K562 (cell line): ENCODE measurements at regions not wholly inside any gene's neighbourhood (a gene's known extent, or its start where the extent isn't known, plus 50 kb on each side); places are given as distances from the start of the nearest gene placed in this dataset.

Experiments used
- ATAC-seq: fragments of 200-7000 bp; cut with Tn5 transposase; 3 replicates; pipeline ENCODE4 v1.9.1; 2020; ENCODE audit warnings: moderate library complexity
- BruUV-seq: library from RNA; stranded (reverse); fragments of 400-500 nt; replicated peaks from 2 replicates; lab custom pipeline; 2021; lab: Mats Ljungman, UMichigan
- CTCF ChIA-PET: fragments of 300-600 bp; formaldehyde crosslinking; extraction: SDS; loops from one replicate; lab custom pipeline; 2021; ENCODE audit warnings: low intra/inter-chr PET ratio; lab: Yijun Ruan, JAX
- POLR2A ChIA-PET: fragments of 300-600, 350-650 bp; sonication (Branson Sonifier 250); formaldehyde crosslinking; extraction: SDS; loops from one replicate; lab custom pipeline; 2021; ENCODE audit warnings: antibody characterized with exemption, inconsistent platforms; lab: Yijun Ruan, JAX
- DNase-seq, 4 experiments: peaks; one replicate each; pipeline versions ENCODE4 v3.0.0 to v3.0.0-alpha.2; 2011 to 2018; ENCODE audit warnings: low spot score in 3 of 4, mixed read lengths in 3 of 4; ENCODE audit errors: extremely low read depth in 1 of 4
- FAIRE-seq: peaks from 2 replicates; lab custom pipeline; 2011; peaks lifted over from hg19 to GRCh38; lab: Jason Lieb, UNC
- H2AFZ ChIP-seq: 2 replicates; pipeline ENCODE4 v1.6.0; 2011; ENCODE audit warnings: low read depth, low read length, control low read depth, inconsistent platforms
- H3K27ac ChIP-seq: fragments of 200-600 bp; 3 replicates; pipeline ENCODE4 v1.8.0; 2011; ENCODE audit warnings: low read depth, mild to moderate bottlenecking, control low read depth, inconsistent platforms, low read length, moderate library complexity, mixed read lengths; ENCODE audit errors: extremely low read depth
- H3K27me3 ChIP-seq, 2 experiments: fragments of 300-600 bp in 1 of 2; 2 replicates in 1 of 2; 3 replicates in 1 of 2; pipeline versions ENCODE4 v1.6.0 to v1.8.0; 2011; ENCODE audit warnings: inconsistent platforms in 2 of 2, low read length in 2 of 2, mild to moderate bottlenecking in 1 of 2, mixed read lengths in 1 of 2, moderate library complexity in 1 of 2; ENCODE audit not compliant: control insufficient read depth in 2 of 2, insufficient read depth in 2 of 2
- H3K36me3 ChIP-seq: fragments of 300-600 bp; 3 replicates; pipeline ENCODE4 v1.8.0; 2011; ENCODE audit warnings: mild to moderate bottlenecking, low read length, inconsistent platforms; ENCODE audit not compliant: control insufficient read depth, insufficient read depth
- H3K4me1 ChIP-seq, 2 experiments: fragments of 200-600 bp in 1 of 2; replicated peaks in 1 of 2; 2 replicates in 1 of 2; 3 replicates in 1 of 2; pipeline versions ENCODE4 v1.5.1 to v1.8.0; 2011; ENCODE audit warnings: inconsistent platforms in 2 of 2, low read length in 2 of 2, mild to moderate bottlenecking in 1 of 2, mixed read lengths in 1 of 2, moderate library complexity in 1 of 2; ENCODE audit not compliant: control insufficient read depth in 2 of 2, insufficient read depth in 2 of 2
- H3K4me2 ChIP-seq: 2 replicates; pipeline ENCODE4 v1.6.1; 2011; ENCODE audit warnings: low read length, control low read depth, inconsistent platforms, mixed read lengths; ENCODE audit not compliant: insufficient read depth
- H3K4me3 ChIP-seq: fragments of 200-600 bp; sonication (generic), shearing (Covaris generic); 2 replicates; pipeline ENCODE4 v1.5.1; 2016; ENCODE audit warnings: control low read depth, inconsistent platforms
- H3K79me2 ChIP-seq: fragments of 200-600 bp; 3 replicates; pipeline ENCODE4 v1.8.0; 2011; ENCODE audit warnings: low read length, inconsistent platforms; ENCODE audit not compliant: control insufficient read depth, insufficient read depth
- H3K9ac ChIP-seq, 2 experiments: 2 replicates each; pipeline versions ENCODE4 v1.6.0 to v1.6.1; 2011; ENCODE audit warnings: low read depth in 2 of 2, low read length in 2 of 2, control low read depth in 1 of 2, inconsistent platforms in 1 of 2, mild to moderate bottlenecking in 1 of 2, mixed read lengths in 1 of 2; ENCODE audit not compliant: insufficient read depth in 1 of 2
- H3K9me1 ChIP-seq: one replicate; pipeline ENCODE4 v1.6.0; 2011; ENCODE audit warnings: inconsistent platforms, mild to moderate bottlenecking, low read length, moderate library complexity; ENCODE audit not compliant: control insufficient read depth, insufficient read depth
- H3K9me3 ChIP-seq: replicated peaks from 2 replicates; pipeline ENCODE4 v1.5.1; 2011; ENCODE audit warnings: low read depth, low read length, inconsistent platforms; ENCODE audit not compliant: control insufficient read depth, insufficient read depth
- H4K20me1 ChIP-seq: replicated peaks from 2 replicates; pipeline ENCODE4 v1.6.1; 2011; ENCODE audit warnings: low read length, inconsistent platforms, mixed read lengths; ENCODE audit not compliant: control insufficient read depth, insufficient read depth
- CBFA2T2 ChIP-seq: fragments of 450-650 bp; conservative IDR thresholded peaks from 2 replicates; pipeline ENCODE4 v1.6.1; 2017; ENCODE audit warnings: mild to moderate bottlenecking
- CCAR2 ChIP-seq: fragments of 200-400 bp; formaldehyde crosslinking; IDR thresholded peaks from 2 replicates; pipeline ENCODE4 v1.6.1; 2017; ENCODE audit warnings: mild to moderate bottlenecking, low read depth, low read length
- DDX20 ChIP-seq: fragments of 450-650 bp; IDR thresholded peaks from 2 replicates; pipeline ENCODE4 v1.6.1; 2016; ENCODE audit warnings: missing genetic modification characterization, low read depth, mild to moderate bottlenecking, missing compliant biosample characterization, moderate library complexity
- ZNF3 ChIP-seq: fragments of 250-450 bp; sonication (Bioruptor Pico); IDR thresholded peaks from 2 replicates; pipeline ENCODE4 v1.5.0; 2021; ENCODE audit warnings: mild to moderate bottlenecking, moderate library complexity
- ZNF311 ChIP-seq: fragments of 250-450 bp; sonication (Bioruptor Pico); IDR thresholded peaks from 2 replicates; pipeline ENCODE4 v1.4.0; 2020; ENCODE audit warnings: mild to moderate bottlenecking, moderate library complexity
- ZNF407 ChIP-seq: fragments of 450-650 bp; IDR thresholded peaks from 2 replicates; pipeline ENCODE4 v1.6.1; 2016; ENCODE audit warnings: low read depth
- WGBS: fragments of 100-300 bp; shearing (Covaris generic); methylation state at CpG from one replicate; pipeline ENCODE4 v1.1.6; 2016; ENCODE audit warnings: low coverage, mixed read lengths; ENCODE audit not compliant: insufficient coverage; ENCODE audit errors: missing lambda C conversion rate; 5-methylcytosine and 5-hydroxymethylcytosine counted together
- in situ Hi-C: fragments of 300-500 bp; cut with MboI; formaldehyde crosslinking; loops from 4 replicates; pipeline ENCODE4 v1.15.0; 2018; ENCODE audit warnings: inconsistent platforms, mixed read lengths
- intact Hi-C: fragments of 100-400 bp; cut with micrococcal nuclease; formaldehyde crosslinking; loops from 2 replicates; pipeline ENCODE4 v1.14.2; 2022
- TF ChIP-seq, protein P1 (sequence below): fragments of 450-650 bp; IDR thresholded peaks from 2 replicates; pipeline ENCODE4 v1.6.1; 2016; ENCODE audit warnings: borderline replicate concordance

- H3K4me2 ChIP-seq = no peak overlapping the region
- no peaks in the 10 kb centered on the region for H3K27me3 ChIP-seq
- H3K27ac ChIP-seq = no peak overlapping the region
- WGBS = 5% methylated on average over 2 of the region's 2 CpGs
- no peak overlapping the region for H2AFZ ChIP-seq
- H3K9me1 ChIP-seq = no peaks in the 10 kb centered on the region
- intact Hi-C loops = no loop called here
- no peak for FAIRE-seq
- in situ Hi-C loops = no loop called here
- DNase-seq = no peak
- BruUV-seq = no TSS peak
- no peaks in the 10 kb centered on the region for H3K4me1 ChIP-seq
- ChIA-PET CTCF (no interaction called here), POLR2A (no interaction called here)
- no peak overlapping the region for H3K9ac ChIP-seq
- no peaks in the 10 kb centered on the region for H3K36me3 ChIP-seq
- no peaks in the 10 kb centered on the region for H3K79me2 ChIP-seq
- TF ChIP-seq ZNF3 (CRISPR knock-in tag) (no peak), DDX20 (tag) (no peak)
- TF ChIP-seq, protein P1, sequence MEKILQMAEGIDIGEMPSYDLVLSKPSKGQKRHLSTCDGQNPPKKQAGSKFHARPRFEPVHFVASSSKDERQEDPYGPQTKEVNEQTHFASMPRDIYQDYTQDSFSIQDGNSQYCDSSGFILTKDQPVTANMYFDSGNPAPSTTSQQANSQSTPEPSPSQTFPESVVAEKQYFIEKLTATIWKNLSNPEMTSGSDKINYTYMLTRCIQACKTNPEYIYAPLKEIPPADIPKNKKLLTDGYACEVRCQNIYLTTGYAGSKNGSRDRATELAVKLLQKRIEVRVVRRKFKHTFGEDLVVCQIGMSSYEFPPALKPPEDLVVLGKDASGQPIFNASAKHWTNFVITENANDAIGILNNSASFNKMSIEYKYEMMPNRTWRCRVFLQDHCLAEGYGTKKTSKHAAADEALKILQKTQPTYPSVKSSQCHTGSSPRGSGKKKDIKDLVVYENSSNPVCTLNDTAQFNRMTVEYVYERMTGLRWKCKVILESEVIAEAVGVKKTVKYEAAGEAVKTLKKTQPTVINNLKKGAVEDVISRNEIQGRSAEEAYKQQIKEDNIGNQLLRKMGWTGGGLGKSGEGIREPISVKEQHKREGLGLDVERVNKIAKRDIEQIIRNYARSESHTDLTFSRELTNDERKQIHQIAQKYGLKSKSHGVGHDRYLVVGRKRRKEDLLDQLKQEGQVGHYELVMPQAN = no peak
- no peaks in the 10 kb centered on the region for H4K20me1 ChIP-seq
- H3K4me3 ChIP-seq = no peak overlapping the region
- no peaks in the 10 kb centered on the region for H3K9me3 ChIP-seq
- ATAC-seq = no peak
These were observed 616.1 kb upstream of the PKDCC start for GRCh38 chr2:41431756-41432155.

- Histone ChIP-seq H3K9me3 (no peaks in the 10 kb centered on the region), H3K9me1 (no peaks in the 10 kb centered on the region), H3K27me3 (no peaks in the 10 kb centered on the region), H3K36me3 (no peaks in the 10 kb centered on the region), H3K9ac (no peak overlapping the region), H2AFZ (no peak overlapping the region), H3K4me3 (no peak overlapping the region), H4K20me1 (no peaks in the 10 kb centered on the region), H3K4me1 (no peaks in the 10 kb centered on the region), H3K4me2 (no peak overlapping the region), H3K79me2 (no peaks in the 10 kb centered on the region), H3K27ac (no peak overlapping the region)
- DNase-seq = no peak
- intact Hi-C loops = no loop called here
- in situ Hi-C loops = no loop called here
- no peak for FAIRE-seq
- ATAC-seq = no peak
- CTCF ChIA-PET = no interaction called here
- POLR2A ChIA-PET = no interaction called here
- BruUV-seq = no TSS peak
- 10% methylated on average over 1 of the region's 1 CpG for WGBS
- TF ChIP-seq ZNF407 (no peak), ZNF311 (no peak), CBFA2T2 (no peak), CCAR2 (no peak)
These were observed 615.4 kb upstream of the PKDCC start for GRCh38 chr2:41432459-41432858.
